CD14-positive monocyte (primary cell): ENCODE measurements at regions not wholly inside any gene's neighbourhood (a gene's known extent, or its start where the extent isn't known, plus 50 kb on each side); places are given as distances from the start of the nearest gene placed in this dataset.

Experiments used
- DNase-seq, 3 donors: peaks; one replicate each; pipeline ENCODE4 v3.0.0-alpha.2; 2011 to 2022
- H2AFZ ChIP-seq: 2 replicates; pipeline ENCODE4 v1.6.0; 2012; ENCODE audit warnings: mild to moderate bottlenecking, low read depth, low read length, inconsistent platforms; ENCODE audit not compliant: insufficient read depth, poor library complexity, severe bottlenecking
- H3K27ac ChIP-seq, 2 donors: 1 replicate in 1 of 2; 2 replicates in 1 of 2; pipeline ENCODE4 v1.5.1; 2012 to 2013; ENCODE audit warnings: low read length in 2 of 2, control low read depth in 1 of 2, inconsistent platforms in 1 of 2, low read depth in 1 of 2, mild to moderate bottlenecking in 1 of 2
- H3K27me3 ChIP-seq, 2 donors: one replicate each; pipeline versions ENCODE4 v1.6.0 to v1.6.1; 2011 to 2013; ENCODE audit warnings: low read length in 2 of 2; ENCODE audit not compliant: control insufficient read depth in 2 of 2, insufficient read depth in 2 of 2
- H3K36me3 ChIP-seq, 2 donors: replicated peaks in 1 of 2; 1 replicate in 1 of 2; 2 replicates in 1 of 2; pipeline versions ENCODE4 v1.5.1 to v1.6.1; 2012 to 2013; ENCODE audit warnings: low read length in 2 of 2, control low read depth in 1 of 2, inconsistent platforms in 1 of 2, mild to moderate bottlenecking in 1 of 2; ENCODE audit not compliant: insufficient read depth in 2 of 2, control insufficient read depth in 1 of 2
- H3K4me1 ChIP-seq, 2 donors: 1 replicate in 1 of 2; 2 replicates in 1 of 2; pipeline versions ENCODE4 v1.5.1 to v1.6.1; 2012 to 2013; ENCODE audit warnings: low read length in 2 of 2, control low read depth in 1 of 2, inconsistent platforms in 1 of 2, mild to moderate bottlenecking in 1 of 2, moderate library complexity in 1 of 2; ENCODE audit not compliant: insufficient read depth in 2 of 2, control insufficient read depth in 1 of 2
- H3K4me2 ChIP-seq: replicated peaks from 2 replicates; pipeline ENCODE3; 2012; ENCODE audit warnings: low read length, moderate library complexity, mild to moderate bottlenecking; ENCODE audit not compliant: poor library complexity, severe bottlenecking; ENCODE audit errors: extremely low read depth
- H3K4me3 ChIP-seq, 3 experiments: fragments of 200-600 bp in 1 of 3; sonication (generic) in 1 of 3; replicated peaks in 1 of 3; 1 replicate in 2 of 3; 2 replicates in 1 of 3; pipeline ENCODE4 v1.5.1; 2011 to 2013; ENCODE audit warnings: low read length in 3 of 3, mild to moderate bottlenecking in 3 of 3, control low read depth in 2 of 3, low read depth in 2 of 3, inconsistent platforms in 1 of 3, moderate library complexity in 1 of 3
- H3K79me2 ChIP-seq: 2 replicates; pipeline ENCODE4 v1.6.0; 2012; ENCODE audit warnings: mild to moderate bottlenecking, control low read depth, inconsistent platforms, low read length, moderate library complexity; ENCODE audit not compliant: insufficient read depth
- H3K9ac ChIP-seq: 2 replicates; pipeline ENCODE4 v1.6.0; 2017; ENCODE audit warnings: low read length, mild to moderate bottlenecking; ENCODE audit not compliant: insufficient read depth, poor library complexity, severe bottlenecking
- H3K9me3 ChIP-seq, 2 donors: replicated peaks in 1 of 2; 1 replicate in 1 of 2; 2 replicates in 1 of 2; pipeline versions ENCODE4 v1.5.1 to v1.6.1; 2012 to 2013; ENCODE audit warnings: low read length in 2 of 2, control low read depth in 1 of 2; ENCODE audit not compliant: control insufficient read depth in 1 of 2, insufficient read depth in 1 of 2
- H4K20me1 ChIP-seq: 2 replicates; pipeline ENCODE4 v1.6.0; 2012; ENCODE audit warnings: mild to moderate bottlenecking, low read length, control low read depth, moderate library complexity; ENCODE audit not compliant: insufficient read depth
- H3K27ac Mint-ChIP-seq, 7 donors: one replicate each; pipeline ENCODE4 v1.8.0; 2020; ENCODE audit warnings: mild to moderate bottlenecking in 7 of 7, mixed read lengths in 7 of 7, moderate library complexity in 6 of 7, inconsistent platforms in 2 of 7
- H3K27me3 Mint-ChIP-seq, 3 donors: one replicate each; pipeline ENCODE4 v1.8.0; 2021 to 2022; ENCODE audit warnings: low read depth in 3 of 3, mild to moderate bottlenecking in 3 of 3, mixed read lengths in 3 of 3, moderate library complexity in 3 of 3, inconsistent platforms in 1 of 3
- H3K36me3 Mint-ChIP-seq, 2 donors: one replicate each; pipeline ENCODE4 v1.8.0; 2020; ENCODE audit warnings: mixed read lengths in 2 of 2, inconsistent platforms in 1 of 2, mild to moderate bottlenecking in 1 of 2
- H3K4me1 Mint-ChIP-seq: one replicate; pipeline ENCODE4 v1.8.0; 2020; ENCODE audit warnings: mild to moderate bottlenecking, mixed read lengths
- H3K4me3 Mint-ChIP-seq, 2 donors: one replicate each; pipeline ENCODE4 v1.8.0; 2020; ENCODE audit warnings: mild to moderate bottlenecking in 2 of 2, mixed read lengths in 2 of 2, moderate library complexity in 1 of 2
- H3K9me3 Mint-ChIP-seq, 7 donors: one replicate each; pipeline ENCODE4 v1.8.0; 2020 to 2022; ENCODE audit warnings: mixed read lengths in 7 of 7, mild to moderate bottlenecking in 6 of 7, moderate library complexity in 6 of 7, inconsistent platforms in 2 of 7
- CTCF ChIP-seq: fragments of 200-600 bp; IDR thresholded peaks from one replicate; pipeline ENCODE4 v1.8.0; 2022; ENCODE audit warnings: antibody characterized with exemption, mild to moderate bottlenecking
- WGBS: methylation state at CpG from one replicate; pipeline ENCODE4 v1.1.5; 2013; ENCODE audit warnings: missing lambda C conversion rate; ENCODE audit not compliant: insufficient coverage; 5-methylcytosine and 5-hydroxymethylcytosine counted together
- intact Hi-C, 2 donors: fragments of 100-400 bp; cut with micrococcal nuclease; formaldehyde crosslinking; loops; one replicate each; pipeline versions ENCODE4 v1.15.0 to v1.15.1; 2023

- H3K27me3 Mint-ChIP-seq: peaks cover 0 to 1% (median 0%) of the 10 kb centered on the region in 3 donors
- intact Hi-C loops: no loop called here
- Histone ChIP-seq H3K9me3 (no peaks in the 10 kb centered on the region), H2AFZ (no peak overlapping the region), H3K9ac (no peak overlapping the region), H3K27me3 (no peaks in the 10 kb centered on the region), H3K36me3 (no peaks in the 10 kb centered on the region), H4K20me1 (no peaks in the 10 kb centered on the region), H3K27ac (no peak overlapping the region), H3K4me1 (no peaks in the 10 kb centered on the region), H3K4me2 (no peak overlapping the region), H3K4me3 (no peak overlapping the region), H3K79me2 (no peaks in the 10 kb centered on the region)
- no peaks in the 10 kb centered on the region for H3K4me1 Mint-ChIP-seq
- WGBS: no CpG with 5 or more reads among the region's 5 CpGs
- H3K36me3 Mint-ChIP-seq: no peaks in the 10 kb centered on the region
- H3K27ac Mint-ChIP-seq: no peak overlapping the region
- TF ChIP-seq CTCF: no peak
- DNase-seq: no peak
- H3K9me3 Mint-ChIP-seq: peaks cover 0 to 3% (median 0%) of the 10 kb centered on the region in 7 donors
- H3K4me3 Mint-ChIP-seq: no peak overlapping the region
Measured at GRCh38 chr10:58137813-58138212, 129.9 kb downstream of the IPMK start.

GRCh38 chr10:58115218-58116050 is 152.3 kb downstream of the IPMK start:
- intact Hi-C loops: no loop called here
- no peaks in the 10 kb centered on the region for H4K20me1 ChIP-seq
- H3K9ac ChIP-seq: no peak overlapping the region
- H3K4me2 ChIP-seq: no peak overlapping the region
- Mint-ChIP-seq H3K27ac (no peak overlapping the region), H3K36me3 (no peaks in the 10 kb centered on the region), H3K9me3 (peaks cover 0 to 3% (median 0%) of the 10 kb centered on the region in 7 donors), H3K4me1 (no peaks in the 10 kb centered on the region), H3K27me3 (peaks cover 1 to 2% (median 1%) of the 10 kb centered on the region in 3 donors), H3K4me3 (no peak overlapping the region)
- H3K36me3 ChIP-seq: no peaks in the 10 kb centered on the region
- no peak overlapping the region for H2AFZ ChIP-seq
- H3K27ac ChIP-seq: no peak overlapping the region
- no peaks in the 10 kb centered on the region for H3K27me3 ChIP-seq
- DNase-seq: no peak
- 100% methylated on average over 3 of the region's 9 CpGs for WGBS
- no peaks in the 10 kb centered on the region for H3K9me3 ChIP-seq
- H3K79me2 ChIP-seq: no peaks in the 10 kb centered on the region
- no peak for TF ChIP-seq CTCF
- H3K4me1 ChIP-seq: no peaks in the 10 kb centered on the region
- H3K4me3 ChIP-seq: no peak overlapping the region
